Prostate gland (tissue), 2 donors: ENCODE measurements at regions not wholly inside any gene's neighbourhood (a gene's known extent, or its start where the extent isn't known, plus 50 kb on each side); places are given as distances from the start of the nearest gene placed in this dataset.

Experiments used
- CTCF ChIP-seq, 4 experiments: fragments of 200-600 bp in 2 of 4; fragments of 450-650 bp in 2 of 4; sonication (generic) in 2 of 4; IDR thresholded peaks; 1 replicate in 3 of 4; 2 replicates in 1 of 4; pipeline ENCODE4 v1.5.1; 2016 to 2019; ENCODE audit warnings: antibody characterized with exemption in 4 of 4, mild to moderate bottlenecking in 2 of 4, moderate library complexity in 2 of 4
- POLR2A ChIP-seq: fragments of 450-650 bp; IDR thresholded peaks from one replicate; pipeline ENCODE4 v1.6.1; 2016; ENCODE audit warnings: antibody characterized with exemption, mild to moderate bottlenecking
- POLR2AphosphoS5 ChIP-seq: sonication (generic); formaldehyde crosslinking; IDR thresholded peaks from one replicate; pipeline ENCODE4 v1.6.1; 2017; ENCODE audit warnings: antibody characterized with exemption

- TF ChIP-seq CTCF (IDR thresholded peaks at IDR 0.05) (no peak), POLR2A (no peak), POLR2AphosphoS5 (no peak)
Observed at GRCh38 chr1:219806020-219806419, 122.3 kb downstream of the SLC30A10 start.
